ENCODE measurements at regions not wholly inside any gene's neighbourhood (a gene's known extent, or its start where the extent isn't known, plus 50 kb on each side); places are given as distances from the start of the nearest gene placed in this dataset.

- TF ChIP-seq CTCF (IDR thresholded peaks at IDR 0.05; ENCODE audit: low read depth, low read length), result no peak
- TF ChIP-seq EZH2phosphoT487 (IDR thresholded peaks at IDR 0.05; ENCODE audit: low read depth), result no peak
Measured at GRCh38 chr17:43327421-43327820, 71.4 kb upstream of the ARL4D start.

Data from OCI-LY3 (cell line).